Endothelial cell of umbilical vein (primary cell): ENCODE measurements at regions not wholly inside any gene's neighbourhood (a gene's known extent, or its start where the extent isn't known, plus 50 kb on each side); places are given as distances from the start of the nearest gene placed in this dataset.

Experiments
- CTCF ChIP-seq, 2 donors: IDR thresholded peaks; 1 replicate in 1 of 2; 2 replicates in 1 of 2; pipeline ENCODE4 v1.5.1; 2011; ENCODE audit warnings: low read length in 2 of 2, mild to moderate bottlenecking in 2 of 2, moderate library complexity in 2 of 2, control low read depth in 1 of 2, inconsistent platforms in 1 of 2, low read depth in 1 of 2; ENCODE audit not compliant: insufficient read depth in 1 of 2; ENCODE audit errors: extremely low read depth in 1 of 2
- EZH2 ChIP-seq: IDR thresholded peaks from 2 replicates; pipeline ENCODE4 v1.6.1; 2012; ENCODE audit warnings: borderline replicate concordance, low read depth, mild to moderate bottlenecking, moderate library complexity, low read length, inconsistent platforms; ENCODE audit not compliant: severe bottlenecking
- FOS ChIP-seq: IDR thresholded peaks from 2 replicates; pipeline ENCODE4 v1.6.1; 2011; ENCODE audit warnings: mild to moderate bottlenecking, low read length, moderate library complexity, borderline replicate concordance; ENCODE audit not compliant: insufficient read depth
- MYC ChIP-seq: IDR thresholded peaks from one replicate; pipeline ENCODE4 v1.6.1; 2011; ENCODE audit warnings: mild to moderate bottlenecking, low read depth, low read length
- POLR2A ChIP-seq: IDR thresholded peaks from 2 replicates; pipeline ENCODE4 v1.6.1; 2012; ENCODE audit warnings: low read depth, mild to moderate bottlenecking, control low read depth, low read length

GRCh38 chr10:31659665-31660064 is 269.0 kb downstream of the ARHGAP12 start:
- no peak for TF ChIP-seq FOS
- no peak for TF ChIP-seq CTCF (IDR thresholded peaks at IDR 0.05; ENCODE audit: extremely low read depth in 1 of 2, insufficient read depth in 1 of 2, low read depth in 1 of 2, low read length in 2 of 2)
- TF ChIP-seq POLR2A = no peak
- no peak for TF ChIP-seq MYC
- no peak for TF ChIP-seq EZH2
